ENCODE measurements at regions not wholly inside any gene's neighbourhood (a gene's known extent, or its start where the extent isn't known, plus 50 kb on each side); places are given as distances from the start of the nearest gene placed in this dataset.

GRCh38 chr22:35177811-35178210 is 79.5 kb upstream of the HMGXB4 start:
- Histone ChIP-seq H3K9ac (ENCODE audit: insufficient read depth in 1 of 2, low read depth in 2 of 2, low read length in 2 of 2) (no peak overlapping the region), H3K4me1 (replicated peaks in 1 of 2; ENCODE audit: control insufficient read depth in 2 of 2, insufficient read depth in 2 of 2, low read length in 2 of 2) (no peaks in the 10 kb centered on the region), H3K4me2 (ENCODE audit: insufficient read depth, low read length) (no peak overlapping the region), H3K9me1 (ENCODE audit: control insufficient read depth, insufficient read depth, low read length) (no peaks in the 10 kb centered on the region), H4K20me1 (replicated peaks; ENCODE audit: control insufficient read depth, insufficient read depth, low read length) (0 out of 2 replicates have a peak, but pooled peaks cover 4% of the 10 kb centered on the region), H3K27me3 (ENCODE audit: control insufficient read depth in 2 of 2, insufficient read depth in 2 of 2, low read length in 2 of 2) (no peaks in the 10 kb centered on the region), H3K4me3 (no peak overlapping the region), H3K9me3 (replicated peaks; ENCODE audit: control insufficient read depth, insufficient read depth, low read depth, low read length) (no peaks in the 10 kb centered on the region), H3K36me3 (ENCODE audit: control insufficient read depth, insufficient read depth, low read length) (peaks cover 12% of the 10 kb centered on the region; the same call in 2 of the 3 replicates), H3K79me2 (ENCODE audit: control insufficient read depth, insufficient read depth, low read length) (no peaks in the 10 kb centered on the region), H2AFZ (ENCODE audit: low read depth, low read length) (no peak overlapping the region), H3K27ac (ENCODE audit: extremely low read depth, low read depth, low read length) (no peak overlapping the region)
- WGBS (ENCODE audit: insufficient coverage, low coverage, missing lambda C conversion rate) = 87% methylated on average over 2 of the region's 2 CpGs
- in situ Hi-C loops (cut with MboI) (no loop called here), intact Hi-C loops (cut with micrococcal nuclease) (no loop called here)
- ChIA-PET POLR2A (interaction anchor here (0.5 to 1.4 kb wide), 3 partner anchors 9 to 52 kb away, joined by 3 to 4 read pairs (median 4); no protein-coding TSS in a partner anchor), CTCF (ENCODE audit: low intra/inter-chr PET ratio) (no interaction called here)
- BruUV-seq (replicated peaks) = no TSS peak
- TF ChIP-seq PURB (CRISPR knock-in tag; IDR thresholded peaks at IDR 0.05; ENCODE audit: low read depth) = no peak
- TF ChIP-seq ARID3A (IDR thresholded peaks at IDR 0.05; ENCODE audit: borderline replicate concordance, low read depth, low read length) = no peak
- no peak for TF ChIP-seq CCAR2 (IDR thresholded peaks at IDR 0.05; ENCODE audit: low read depth, low read length)
- TF ChIP-seq SPI1 (IDR thresholded peaks at IDR 0.05; ENCODE audit: borderline replicate concordance, low read depth, low read length) = no peak
- TF ChIP-seq NCOR1 (IDR thresholded peaks at IDR 0.05) = no peak
- no peak for TF ChIP-seq HEY1 (CRISPR knock-in tag; IDR thresholded peaks at IDR 0.05; ENCODE audit: borderline replicate concordance)
- TF ChIP-seq NR1H2 (CRISPR knock-in tag; IDR thresholded peaks at IDR 0.05) = no peak
- TF ChIP-seq ZBTB7A (IDR thresholded peaks at IDR 0.05; ENCODE audit: borderline replicate concordance, control insufficient read depth, low read depth, low read length) = no peak
- TF ChIP-seq, protein P1, sequence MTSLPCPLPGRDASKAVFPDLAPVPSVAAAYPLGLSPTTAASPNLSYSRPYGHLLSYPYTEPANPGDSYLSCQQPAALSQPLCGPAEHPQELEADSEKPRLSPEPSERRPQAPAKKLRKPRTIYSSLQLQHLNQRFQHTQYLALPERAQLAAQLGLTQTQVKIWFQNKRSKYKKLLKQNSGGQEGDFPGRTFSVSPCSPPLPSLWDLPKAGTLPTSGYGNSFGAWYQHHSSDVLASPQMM (CRISPR knock-in tag; IDR thresholded peaks at IDR 0.05) = no peak
- TF ChIP-seq, protein P2, sequence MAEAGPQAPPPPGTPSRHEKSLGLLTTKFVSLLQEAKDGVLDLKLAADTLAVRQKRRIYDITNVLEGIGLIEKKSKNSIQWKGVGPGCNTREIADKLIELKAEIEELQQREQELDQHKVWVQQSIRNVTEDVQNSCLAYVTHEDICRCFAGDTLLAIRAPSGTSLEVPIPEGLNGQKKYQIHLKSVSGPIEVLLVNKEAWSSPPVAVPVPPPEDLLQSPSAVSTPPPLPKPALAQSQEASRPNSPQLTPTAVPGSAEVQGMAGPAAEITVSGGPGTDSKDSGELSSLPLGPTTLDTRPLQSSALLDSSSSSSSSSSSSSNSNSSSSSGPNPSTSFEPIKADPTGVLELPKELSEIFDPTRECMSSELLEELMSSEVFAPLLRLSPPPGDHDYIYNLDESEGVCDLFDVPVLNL (CRISPR knock-in tag; IDR thresholded peaks at IDR 0.05; ENCODE audit: low read depth) = no peak
- TF ChIP-seq PRPF4 (IDR thresholded peaks at IDR 0.05; ENCODE audit: insufficient read depth, low read depth, low read length, poor library complexity, severe bottlenecking) = no peak
- no peak for TF ChIP-seq ZNF311 (CRISPR knock-in tag; IDR thresholded peaks at IDR 0.05)
- TF ChIP-seq RFX5 (IDR thresholded peaks at IDR 0.05; ENCODE audit: low read depth, low read length) = no peak
- TF ChIP-seq, protein P3, sequence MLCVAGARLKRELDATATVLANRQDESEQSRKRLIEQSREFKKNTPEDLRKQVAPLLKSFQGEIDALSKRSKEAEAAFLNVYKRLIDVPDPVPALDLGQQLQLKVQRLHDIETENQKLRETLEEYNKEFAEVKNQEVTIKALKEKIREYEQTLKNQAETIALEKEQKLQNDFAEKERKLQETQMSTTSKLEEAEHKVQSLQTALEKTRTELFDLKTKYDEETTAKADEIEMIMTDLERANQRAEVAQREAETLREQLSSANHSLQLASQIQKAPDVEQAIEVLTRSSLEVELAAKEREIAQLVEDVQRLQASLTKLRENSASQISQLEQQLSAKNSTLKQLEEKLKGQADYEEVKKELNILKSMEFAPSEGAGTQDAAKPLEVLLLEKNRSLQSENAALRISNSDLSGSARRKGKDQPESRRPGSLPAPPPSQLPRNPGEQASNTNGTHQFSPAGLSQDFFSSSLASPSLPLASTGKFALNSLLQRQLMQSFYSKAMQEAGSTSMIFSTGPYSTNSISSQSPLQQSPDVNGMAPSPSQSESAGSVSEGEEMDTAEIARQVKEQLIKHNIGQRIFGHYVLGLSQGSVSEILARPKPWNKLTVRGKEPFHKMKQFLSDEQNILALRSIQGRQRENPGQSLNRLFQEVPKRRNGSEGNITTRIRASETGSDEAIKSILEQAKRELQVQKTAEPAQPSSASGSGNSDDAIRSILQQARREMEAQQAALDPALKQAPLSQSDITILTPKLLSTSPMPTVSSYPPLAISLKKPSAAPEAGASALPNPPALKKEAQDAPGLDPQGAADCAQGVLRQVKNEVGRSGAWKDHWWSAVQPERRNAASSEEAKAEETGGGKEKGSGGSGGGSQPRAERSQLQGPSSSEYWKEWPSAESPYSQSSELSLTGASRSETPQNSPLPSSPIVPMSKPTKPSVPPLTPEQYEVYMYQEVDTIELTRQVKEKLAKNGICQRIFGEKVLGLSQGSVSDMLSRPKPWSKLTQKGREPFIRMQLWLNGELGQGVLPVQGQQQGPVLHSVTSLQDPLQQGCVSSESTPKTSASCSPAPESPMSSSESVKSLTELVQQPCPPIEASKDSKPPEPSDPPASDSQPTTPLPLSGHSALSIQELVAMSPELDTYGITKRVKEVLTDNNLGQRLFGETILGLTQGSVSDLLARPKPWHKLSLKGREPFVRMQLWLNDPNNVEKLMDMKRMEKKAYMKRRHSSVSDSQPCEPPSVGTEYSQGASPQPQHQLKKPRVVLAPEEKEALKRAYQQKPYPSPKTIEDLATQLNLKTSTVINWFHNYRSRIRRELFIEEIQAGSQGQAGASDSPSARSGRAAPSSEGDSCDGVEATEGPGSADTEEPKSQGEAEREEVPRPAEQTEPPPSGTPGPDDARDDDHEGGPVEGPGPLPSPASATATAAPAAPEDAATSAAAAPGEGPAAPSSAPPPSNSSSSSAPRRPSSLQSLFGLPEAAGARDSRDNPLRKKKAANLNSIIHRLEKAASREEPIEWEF (CRISPR knock-in tag; IDR thresholded peaks at IDR 0.05) = no peak
- ATAC-seq = no peak
- DNase-seq (ENCODE audit: extremely low read depth in 1 of 4, low spot score in 3 of 4) = no peak
- FAIRE-seq = no peak
